Adrenal gland (tissue), 9 donors: ENCODE measurements at regions not wholly inside any gene's neighbourhood (a gene's known extent, or its start where the extent isn't known, plus 50 kb on each side); places are given as distances from the start of the nearest gene placed in this dataset.

Experiments used
- DNase-seq, 7 donors: peaks; one replicate each; pipeline ENCODE4 v3.0.0-alpha.2; 2019 to 2020
- H3K27ac ChIP-seq, 5 donors: fragments of 200-600 bp; sonication (generic) in 4 of 5; 1 replicate in 3 of 5; 2 replicates in 2 of 5; pipeline versions ENCODE4 v1.5.1 to v1.8.0; 2016 to 2020; ENCODE audit warnings: mild to moderate bottlenecking in 1 of 5
- H3K27me3 ChIP-seq: fragments of 200-600 bp; 2 replicates; pipeline ENCODE4 v1.8.0; 2021
- H3K36me3 ChIP-seq, 2 donors: fragments of 200-600 bp; replicated peaks in 1 of 2; 1 replicate in 1 of 2; 2 replicates in 1 of 2; pipeline versions ENCODE4 v1.5.1 to v1.8.0; 2018 to 2022
- H3K4me1 ChIP-seq, 2 donors: fragments of 200-600 bp; replicated peaks in 1 of 2; 1 replicate in 1 of 2; 2 replicates in 1 of 2; pipeline versions ENCODE4 v1.5.1 to v1.8.0; 2018 to 2021
- H3K4me3 ChIP-seq, 4 donors: fragments of 200-600 bp; sonication (generic) in 3 of 4; one replicate each; pipeline ENCODE4 v1.5.1; 2016 to 2018
- H3K9me3 ChIP-seq, 3 donors: fragments of 200-600 bp; sonication (generic) in 1 of 3; replicated peaks in 1 of 3; 1 replicate in 2 of 3; 2 replicates in 1 of 3; pipeline versions ENCODE4 v1.5.1 to v1.8.0; 2016 to 2021
- CTCF ChIP-seq, 6 experiments: fragments of 450-650 bp in 4 of 6; fragments of 200-600 bp in 2 of 6; sonication (generic) in 1 of 6; IDR thresholded peaks; 1 replicate in 5 of 6; 2 replicates in 1 of 6; pipeline versions ENCODE4 v1.5.1 to v1.8.0; 2016 to 2021; ENCODE audit warnings: antibody characterized with exemption in 6 of 6, mild to moderate bottlenecking in 2 of 6, moderate library complexity in 1 of 6
- POLR2A ChIP-seq, 2 donors: fragments of 450-650 bp; IDR thresholded peaks; one replicate each; pipeline ENCODE4 v1.6.1; 2017; ENCODE audit warnings: antibody characterized with exemption in 2 of 2, mild to moderate bottlenecking in 2 of 2, moderate library complexity in 1 of 2
- WGBS, 4 donors: extraction: QIAGEN DNeasy Blood & Tissue Kit in 2 of 4; methylation state at CpG; one replicate each; pipeline versions ENCODE4 v1.1.5 to v1.1.7; 2013 to 2017; 5-methylcytosine and 5-hydroxymethylcytosine counted together
- intact Hi-C, 2 donors: fragments of 100-400 bp; cut with DNase I; formaldehyde crosslinking; loops; one replicate each; pipeline versions ENCODE4 v1.14.1 to v1.15.0; 2022 to 2023
- donor health status: healthy with polysubstance abuse.
- donor health status: Bipolar disorder and iron deficiency.
- donor health status: DM: yes; HTN: yes; CAD: no.
- donor health status: DM: no; HTN: no; CAD: no.
- donor health status: DM: no; HTN: no; CAD: no.

DNA sequence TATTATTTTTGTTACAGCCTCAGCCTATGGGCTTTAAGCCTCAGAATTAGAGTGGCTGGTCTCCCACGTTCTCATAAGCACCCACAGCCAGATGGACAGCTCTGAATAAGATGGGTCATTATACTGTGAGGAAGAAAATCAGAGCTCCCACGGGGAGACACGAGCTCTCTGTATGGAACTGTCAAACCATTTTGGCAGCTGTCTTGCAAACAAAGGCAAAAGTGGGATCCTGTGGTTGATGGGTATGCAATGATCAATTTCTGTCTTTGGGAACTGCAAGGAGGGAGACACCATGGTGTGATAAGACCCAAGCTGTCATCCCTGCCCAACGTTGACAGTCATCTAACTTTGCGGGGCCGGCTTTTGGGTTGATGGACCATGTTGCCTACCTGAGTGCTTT is 614.3 kb downstream of the TYW1 start:
- Histone ChIP-seq H3K9me3 (no peaks in the 10 kb centered on the region), H3K27me3 (no peaks in the 10 kb centered on the region), H3K27ac (no peak overlapping the region), H3K4me3 (no peak overlapping the region), H3K36me3 (no peaks in the 10 kb centered on the region), H3K4me1 (no peaks in the 10 kb centered on the region)
- WGBS, 4 donors = 72 to 78% (median 75%) methylated on average over 6 of the region's 6 CpGs
- DNase-seq = no peak
- intact Hi-C loops = no loop called here
- TF ChIP-seq POLR2A (IDR thresholded peaks at IDR 0.05) = no peak
- TF ChIP-seq CTCF (IDR thresholded peaks at IDR 0.05) = no peak

GRCh38 chr7:67614843-67615242 is 618.2 kb downstream of the TYW1 start:
- Histone ChIP-seq H3K27me3 (no peaks in the 10 kb centered on the region), H3K4me1 (no peaks in the 10 kb centered on the region), H3K9me3 (no peaks in the 10 kb centered on the region), H3K4me3 (no peak overlapping the region), H3K36me3 (no peaks in the 10 kb centered on the region), H3K27ac (no peak overlapping the region)
- 50 to 58% (median 52%) methylated on average over 2 of the region's 2 CpGs for WGBS, 4 donors
- intact Hi-C loops = no loop called here
- TF ChIP-seq POLR2A (IDR thresholded peaks at IDR 0.05) (no peak), CTCF (IDR thresholded peaks at IDR 0.05) (no peak)
- no peak for DNase-seq

DNA sequence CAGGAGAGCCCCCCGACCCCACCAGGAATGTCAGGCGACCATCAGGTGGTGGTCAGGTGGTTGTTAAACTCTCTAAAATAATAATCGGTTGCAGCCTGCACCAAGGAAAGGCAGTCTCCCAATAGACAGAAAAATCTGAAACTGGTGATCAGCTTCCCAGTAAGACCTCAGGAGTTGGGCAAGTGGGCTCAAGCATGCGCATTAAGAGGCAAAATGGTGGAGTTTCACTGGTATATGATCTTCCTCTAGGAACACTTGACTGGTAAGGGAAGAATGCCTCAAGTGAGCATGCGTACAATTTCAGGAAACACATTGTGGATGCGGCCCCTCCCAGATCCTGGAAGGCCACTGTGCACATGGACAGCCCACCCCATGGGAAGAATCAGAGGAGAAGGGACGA is 619.9 kb downstream of the TYW1 start:
- Histone ChIP-seq H3K27me3 (no peaks in the 10 kb centered on the region), H3K4me3 (no peak overlapping the region), H3K4me1 (no peaks in the 10 kb centered on the region), H3K36me3 (no peaks in the 10 kb centered on the region), H3K9me3 (no peaks in the 10 kb centered on the region), H3K27ac (no peak overlapping the region)
- 66 to 83% (median 79%) methylated on average over 7 of the region's 7 CpGs for WGBS, 4 donors
- intact Hi-C loops = no loop called here
- no peak for DNase-seq
- TF ChIP-seq CTCF (IDR thresholded peaks at IDR 0.05) = no peak
- TF ChIP-seq POLR2A (IDR thresholded peaks at IDR 0.05) = no peak

GRCh38 chr7:67618556-67619162 is 622.0 kb downstream of the TYW1 start:
- Histone ChIP-seq H3K4me3 (no peak overlapping the region), H3K27ac (no peak overlapping the region), H3K27me3 (no peaks in the 10 kb centered on the region), H3K4me1 (no peaks in the 10 kb centered on the region), H3K9me3 (no peaks in the 10 kb centered on the region), H3K36me3 (no peaks in the 10 kb centered on the region)
- intact Hi-C loops = no loop called here
- DNase-seq = no peak
- 65 to 69% (median 67%) methylated on average over 8 of the region's 8 CpGs for WGBS, 4 donors
- TF ChIP-seq POLR2A (IDR thresholded peaks at IDR 0.05) (no peak), CTCF (IDR thresholded peaks at IDR 0.05) (no peak)
